K562 (cell line): ENCODE measurements at regions not wholly inside any gene's neighbourhood (a gene's known extent, or its start where the extent isn't known, plus 50 kb on each side); places are given as distances from the start of the nearest gene placed in this dataset.

Experiments used
- ARID4B ChIP-seq: sonication (generic); formaldehyde crosslinking; IDR thresholded peaks from 2 replicates; pipeline ENCODE4 v1.8.0; 2022; ENCODE audit warnings: mild to moderate bottlenecking, missing genetic modification reagents
- CHAMP1 ChIP-seq: fragments of 450-650 bp; IDR thresholded peaks from 2 replicates; pipeline ENCODE4 v1.6.1; 2016; ENCODE audit warnings: mild to moderate bottlenecking
- CTCFL ChIP-seq: IDR thresholded peaks from 2 replicates; pipeline ENCODE4 v1.6.1; 2011; ENCODE audit warnings: borderline replicate concordance, low read depth, mild to moderate bottlenecking, moderate library complexity, low read length; ENCODE audit not compliant: insufficient read depth, poor library complexity, severe bottlenecking
- ESRRB ChIP-seq: fragments of 250-450 bp; sonication (Bioruptor Pico); IDR thresholded peaks from 2 replicates; pipeline ENCODE4 v1.5.0; 2020; ENCODE audit warnings: mild to moderate bottlenecking, moderate library complexity, borderline replicate concordance
- FOSL1 ChIP-seq: fragments of 200-800 bp; sonication (Bioruptor generic); conservative IDR thresholded peaks from 2 replicates; pipeline ENCODE4 v1.6.1; 2016; ENCODE audit warnings: missing genetic modification characterization, missing compliant biosample characterization
- HMG20A ChIP-seq: fragments of 450-650 bp; formaldehyde crosslinking; conservative IDR thresholded peaks from 2 replicates; pipeline ENCODE4 v1.4.0; 2020; ENCODE audit warnings: mild to moderate bottlenecking, mixed read lengths
- HNRNPLL ChIP-seq: fragments of 200-400 bp; formaldehyde crosslinking; IDR thresholded peaks from 2 replicates; pipeline ENCODE4 v1.6.1; 2017; ENCODE audit warnings: low read length, low read depth, mild to moderate bottlenecking; ENCODE audit not compliant: poor library complexity, severe bottlenecking
- MBD1 ChIP-seq: fragments of 250-450 bp; sonication (Bioruptor Pico); IDR thresholded peaks from 2 replicates; pipeline ENCODE4 v1.8.0; 2022; ENCODE audit warnings: inconsistent platforms
- MIER1 ChIP-seq: fragments of 450-650 bp; IDR thresholded peaks from 2 replicates; pipeline ENCODE4 v1.6.1; 2016; ENCODE audit warnings: antibody characterized with exemption, mild to moderate bottlenecking, low read depth
- NCOR1 ChIP-seq: fragments of 450-650 bp; IDR thresholded peaks from 2 replicates; pipeline ENCODE4 v1.6.1; 2016; ENCODE audit warnings: mild to moderate bottlenecking, moderate library complexity
- POLR2AphosphoS2 ChIP-seq: IDR thresholded peaks from 2 replicates; pipeline ENCODE4 v1.6.1; 2012; ENCODE audit warnings: low read length, improper control_type of control experiment
- PYGO2 ChIP-seq: fragments of 450-650 bp; IDR thresholded peaks from 2 replicates; pipeline ENCODE4 v1.6.1; 2016; ENCODE audit warnings: mild to moderate bottlenecking, missing genetic modification characterization, moderate library complexity, missing compliant biosample characterization
- SMAD2 ChIP-seq: fragments of 150-350 bp; IDR thresholded peaks from 2 replicates; pipeline ENCODE4 v1.6.1; 2014; ENCODE audit warnings: low read depth, mild to moderate bottlenecking, low read length
- ZBTB26 ChIP-seq: fragments of 450-650 bp; formaldehyde crosslinking; IDR thresholded peaks from 2 replicates; pipeline ENCODE4 v1.4.0; 2022; ENCODE audit warnings: missing genetic modification characterization
- ZNF263 ChIP-seq: sonication (generic); formaldehyde crosslinking; IDR thresholded peaks from 2 replicates; pipeline ENCODE4 v1.8.0; 2022; ENCODE audit warnings: mild to moderate bottlenecking, missing genetic modification reagents, borderline replicate concordance
- ZNF282 ChIP-seq: sonication (generic); formaldehyde crosslinking; IDR thresholded peaks from 2 replicates; pipeline ENCODE4 v1.8.1; 2023; ENCODE audit warnings: missing genetic modification reagents
- ZNF408 ChIP-seq: fragments of 250-450 bp; sonication (Bioruptor Pico); IDR thresholded peaks from 2 replicates; pipeline ENCODE4 v1.4.0; 2020; ENCODE audit warnings: low read depth, mild to moderate bottlenecking, moderate library complexity

- TF ChIP-seq HNRNPLL (no peak), CHAMP1 (peak; percentile 82), NCOR1 (peak; percentile 39; the same call in 1 of the 2 replicates), MBD1 (no peak), ESRRB (CRISPR knock-in tag) (no peak), SMAD2 (no peak), ZNF282 (CRISPR knock-in tag) (no peak), CTCFL (no peak), HMG20A (CRISPR knock-in tag) (no peak), ARID4B (peak; percentile 43; the same call in 1 of the 2 replicates), POLR2AphosphoS2 (no peak), PYGO2 (tag) (no peak), ZBTB26 (no peak), MIER1 (no peak), ZNF408 (CRISPR knock-in tag) (no peak), FOSL1 (tag) (0 out of 2 replicates have a peak, but pooled peaks have one; percentile 13), ZNF263 (CRISPR knock-in tag) (no peak)
Observed at GRCh38 chr6:26311012-26311384, 54.0 kb upstream of the BTN3A2 start (continued).
